22Rv1 (cell line): ENCODE measurements at regions not wholly inside any gene's neighbourhood (a gene's known extent, or its start where the extent isn't known, plus 50 kb on each side); places are given as distances from the start of the nearest gene placed in this dataset.

ENCODE experiments used
- ZFX ChIP-seq: fragments of 450-650 bp; IDR thresholded peaks from 2 replicates; pipeline ENCODE4 v1.6.1; 2017; ENCODE audit warnings: antibody characterized with exemption, borderline replicate concordance
- TF ChIP-seq, protein P1 (sequence below): fragments of 450-650 bp; IDR thresholded peaks from 2 replicates; pipeline ENCODE4 v1.5.1; 2017; ENCODE audit warnings: mild to moderate bottlenecking

DNA sequence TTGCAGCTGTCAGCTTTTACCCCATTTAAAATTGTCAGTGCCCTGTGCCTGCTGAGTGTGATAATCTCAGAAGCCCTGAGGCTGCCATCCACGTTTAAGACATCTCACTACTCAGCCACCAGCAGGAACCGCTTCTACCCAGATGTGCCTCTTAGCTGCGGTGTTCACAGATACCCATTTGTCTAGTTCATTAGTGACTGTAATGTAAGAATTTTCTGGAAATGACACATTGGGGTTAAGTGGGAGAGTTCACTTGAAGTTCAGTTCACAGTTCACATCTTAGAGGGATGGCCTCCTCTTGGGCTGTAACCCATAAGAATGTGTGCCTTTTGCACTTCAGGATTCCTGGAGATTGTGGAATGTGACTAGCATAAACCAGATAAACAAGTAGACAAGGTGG is 477.7 kb downstream of the BTBD3 start:
- TF ChIP-seq, protein P1, sequence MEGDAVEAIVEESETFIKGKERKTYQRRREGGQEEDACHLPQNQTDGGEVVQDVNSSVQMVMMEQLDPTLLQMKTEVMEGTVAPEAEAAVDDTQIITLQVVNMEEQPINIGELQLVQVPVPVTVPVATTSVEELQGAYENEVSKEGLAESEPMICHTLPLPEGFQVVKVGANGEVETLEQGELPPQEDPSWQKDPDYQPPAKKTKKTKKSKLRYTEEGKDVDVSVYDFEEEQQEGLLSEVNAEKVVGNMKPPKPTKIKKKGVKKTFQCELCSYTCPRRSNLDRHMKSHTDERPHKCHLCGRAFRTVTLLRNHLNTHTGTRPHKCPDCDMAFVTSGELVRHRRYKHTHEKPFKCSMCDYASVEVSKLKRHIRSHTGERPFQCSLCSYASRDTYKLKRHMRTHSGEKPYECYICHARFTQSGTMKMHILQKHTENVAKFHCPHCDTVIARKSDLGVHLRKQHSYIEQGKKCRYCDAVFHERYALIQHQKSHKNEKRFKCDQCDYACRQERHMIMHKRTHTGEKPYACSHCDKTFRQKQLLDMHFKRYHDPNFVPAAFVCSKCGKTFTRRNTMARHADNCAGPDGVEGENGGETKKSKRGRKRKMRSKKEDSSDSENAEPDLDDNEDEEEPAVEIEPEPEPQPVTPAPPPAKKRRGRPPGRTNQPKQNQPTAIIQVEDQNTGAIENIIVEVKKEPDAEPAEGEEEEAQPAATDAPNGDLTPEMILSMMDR = no peak
- TF ChIP-seq ZFX = no peak
